DOHH2 (cell line): ENCODE measurements at regions not wholly inside any gene's neighbourhood (a gene's known extent, or its start where the extent isn't known, plus 50 kb on each side); places are given as distances from the start of the nearest gene placed in this dataset.

Experiments used
- H3F3A ChIP-seq: fragments of 200-600 bp; sonication (generic), shearing (Covaris generic); 2 replicates; pipeline ENCODE4 v1.6.0; 2016; ENCODE audit warnings: antibody characterized with exemption, mild to moderate bottlenecking; ENCODE audit not compliant: control insufficient read depth, insufficient read depth
- H3K27ac ChIP-seq: fragments of 200-600 bp; sonication (generic); 2 replicates; pipeline ENCODE4 v1.5.1; 2014; ENCODE audit warnings: low read depth, mild to moderate bottlenecking, low read length, moderate library complexity
- H3K27me3 ChIP-seq: fragments of 200-600 bp; sonication (generic); 2 replicates; pipeline ENCODE4 v1.6.1; 2014; ENCODE audit warnings: mild to moderate bottlenecking, low read length, mixed read lengths; ENCODE audit not compliant: control insufficient read depth
- H3K36me3 ChIP-seq: fragments of 200-600 bp; sonication (generic); 2 replicates; pipeline ENCODE4 v1.6.1; 2014; ENCODE audit warnings: mild to moderate bottlenecking, low read length, moderate library complexity, mixed read lengths; ENCODE audit not compliant: control insufficient read depth
- H3K4me1 ChIP-seq: fragments of 200-600 bp; sonication (generic); 2 replicates; pipeline ENCODE4 v1.6.1; 2014; ENCODE audit warnings: mild to moderate bottlenecking, low read length, mixed read lengths; ENCODE audit not compliant: control insufficient read depth
- H3K4me2 ChIP-seq: fragments of 200-600 bp; sonication (generic); 2 replicates; pipeline ENCODE4 v1.6.0; 2014; ENCODE audit warnings: mild to moderate bottlenecking, low read length, moderate library complexity
- H3K4me3 ChIP-seq: fragments of 200-600 bp; sonication (generic); 2 replicates; pipeline ENCODE4 v1.5.1; 2014; ENCODE audit warnings: mild to moderate bottlenecking, low read length, mixed read lengths
- H3K79me2 ChIP-seq: fragments of 200-600 bp; sonication (generic); 2 replicates; pipeline ENCODE4 v1.6.1; 2014; ENCODE audit warnings: mild to moderate bottlenecking, low read length, mixed read lengths; ENCODE audit not compliant: control insufficient read depth
- H3K9me2 ChIP-seq: fragments of 200-600 bp; sonication (generic); replicated peaks from 2 replicates; pipeline ENCODE4 v1.6.1; 2014; ENCODE audit warnings: mild to moderate bottlenecking, low read length, mixed read lengths; ENCODE audit not compliant: control insufficient read depth
- H3K9me3 ChIP-seq: fragments of 200-600 bp; sonication (generic); 2 replicates; pipeline ENCODE4 v1.6.1; 2014; ENCODE audit warnings: antibody characterized with exemption, low read length, mixed read lengths; ENCODE audit not compliant: control insufficient read depth, insufficient read depth
- H4K20me1 ChIP-seq: fragments of 200-600 bp; sonication (generic); 2 replicates; pipeline ENCODE4 v1.6.0; 2014; ENCODE audit warnings: low read depth, mild to moderate bottlenecking, antibody characterized with exemption, low read length, moderate library complexity; ENCODE audit not compliant: control insufficient read depth, insufficient read depth
- EZH2phosphoT487 ChIP-seq: fragments of 200-600 bp; sonication (generic); IDR thresholded peaks from 2 replicates; pipeline ENCODE4 v1.6.1; 2017; ENCODE audit warnings: borderline replicate concordance, mild to moderate bottlenecking, antibody characterized with exemption, low read length, moderate library complexity, mixed read lengths
- TF ChIP-seq, protein P1 (sequence below): fragments of 200-600 bp; sonication (generic); IDR thresholded peaks from one replicate; pipeline ENCODE4 v1.5.1; 2014; ENCODE audit warnings: antibody characterized with exemption, mild to moderate bottlenecking, low read depth, low read length; ENCODE audit not compliant: poor library complexity, severe bottlenecking

DNA sequence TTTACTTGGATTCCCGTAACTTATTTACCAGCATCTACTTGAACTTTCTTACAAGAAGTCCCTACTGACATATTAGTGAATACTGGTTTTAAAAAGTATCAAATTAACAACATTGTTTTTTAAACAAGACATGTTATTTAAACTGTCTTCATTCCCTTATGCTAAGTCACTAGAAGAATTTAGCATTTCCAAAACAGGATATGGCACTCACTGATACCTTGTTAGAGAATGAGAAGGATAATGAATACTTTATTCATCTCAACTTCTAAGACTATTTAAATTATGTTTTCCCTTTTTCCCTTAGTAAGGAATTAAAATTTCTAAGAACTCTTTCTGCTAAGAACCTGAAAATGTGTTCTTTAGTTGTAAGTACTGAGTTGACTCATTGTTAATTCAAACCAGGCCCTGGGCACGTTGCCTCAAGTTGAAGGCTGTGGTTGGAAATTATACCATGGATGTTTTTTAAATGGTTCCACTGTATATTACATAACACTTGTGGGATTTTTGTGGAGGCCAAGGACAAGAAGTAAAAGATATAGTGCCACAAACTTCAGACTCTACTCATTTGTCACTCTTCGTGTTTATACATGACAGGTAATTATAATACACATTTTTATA lies 219.0 kb upstream of the EDIL3 start:
- Histone ChIP-seq H3K4me3 (no peak overlapping the region), H3K9me3 (no peaks in the 10 kb centered on the region), H4K20me1 (no peaks in the 10 kb centered on the region), H3K27ac (no peak overlapping the region), H3K27me3 (no peaks in the 10 kb centered on the region), H3K9me2 (no peaks in the 10 kb centered on the region), H3K4me1 (no peaks in the 10 kb centered on the region), H3K79me2 (no peaks in the 10 kb centered on the region), H3K36me3 (no peaks in the 10 kb centered on the region), H3F3A (no peaks in the 10 kb centered on the region), H3K4me2 (no peak overlapping the region)
- TF ChIP-seq, protein P1, sequence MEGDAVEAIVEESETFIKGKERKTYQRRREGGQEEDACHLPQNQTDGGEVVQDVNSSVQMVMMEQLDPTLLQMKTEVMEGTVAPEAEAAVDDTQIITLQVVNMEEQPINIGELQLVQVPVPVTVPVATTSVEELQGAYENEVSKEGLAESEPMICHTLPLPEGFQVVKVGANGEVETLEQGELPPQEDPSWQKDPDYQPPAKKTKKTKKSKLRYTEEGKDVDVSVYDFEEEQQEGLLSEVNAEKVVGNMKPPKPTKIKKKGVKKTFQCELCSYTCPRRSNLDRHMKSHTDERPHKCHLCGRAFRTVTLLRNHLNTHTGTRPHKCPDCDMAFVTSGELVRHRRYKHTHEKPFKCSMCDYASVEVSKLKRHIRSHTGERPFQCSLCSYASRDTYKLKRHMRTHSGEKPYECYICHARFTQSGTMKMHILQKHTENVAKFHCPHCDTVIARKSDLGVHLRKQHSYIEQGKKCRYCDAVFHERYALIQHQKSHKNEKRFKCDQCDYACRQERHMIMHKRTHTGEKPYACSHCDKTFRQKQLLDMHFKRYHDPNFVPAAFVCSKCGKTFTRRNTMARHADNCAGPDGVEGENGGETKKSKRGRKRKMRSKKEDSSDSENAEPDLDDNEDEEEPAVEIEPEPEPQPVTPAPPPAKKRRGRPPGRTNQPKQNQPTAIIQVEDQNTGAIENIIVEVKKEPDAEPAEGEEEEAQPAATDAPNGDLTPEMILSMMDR = no peak
- no peak for TF ChIP-seq EZH2phosphoT487

DNA sequence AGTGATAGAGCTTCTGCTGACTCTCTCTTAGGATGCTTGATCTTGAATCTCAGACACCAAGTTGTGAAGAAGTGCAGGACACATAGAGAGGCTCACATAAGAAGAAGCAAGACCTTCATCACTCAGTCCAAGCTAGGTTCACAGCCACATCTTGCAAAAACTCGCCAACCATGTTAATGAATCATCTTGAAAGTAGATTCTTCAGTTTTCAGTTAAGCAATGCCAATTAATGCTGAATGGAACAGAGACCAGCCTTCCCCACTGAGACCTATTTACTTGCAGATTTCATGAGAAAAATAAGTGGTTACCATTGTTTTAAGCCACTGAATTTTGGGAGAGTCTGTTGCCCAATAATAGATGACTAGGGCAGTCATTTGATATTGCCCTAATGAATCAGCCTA lies 217.7 kb upstream of the EDIL3 start:
- Histone ChIP-seq H3K4me3 (no peak overlapping the region), H3K4me2 (no peak overlapping the region)
- no peak for TF ChIP-seq EZH2phosphoT487
- TF ChIP-seq, protein P1 = no peak

DNA sequence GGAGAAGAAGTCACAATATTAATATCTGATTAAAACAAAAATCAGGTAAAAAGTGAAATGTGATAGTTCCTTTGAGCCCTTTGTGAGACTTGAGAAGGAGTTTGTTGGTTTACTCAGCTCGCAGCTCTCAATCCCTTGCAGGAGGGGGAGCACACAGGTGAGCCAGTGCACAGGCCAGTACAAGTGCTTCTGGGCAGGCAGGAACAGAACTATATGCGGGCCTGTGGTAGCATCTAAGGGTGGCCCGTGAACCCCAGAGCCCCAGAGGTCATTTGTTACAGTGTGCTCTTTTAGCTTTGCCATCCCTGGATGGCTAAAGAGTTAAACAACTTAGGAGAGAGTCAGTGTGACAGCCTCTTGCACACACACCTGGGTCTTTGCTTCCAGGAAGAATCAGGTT lies 215.3 kb upstream of the EDIL3 start:
- Histone ChIP-seq H3K4me3 (no peak overlapping the region), H3K4me1 (no peaks in the 10 kb centered on the region), H3K27ac (no peak overlapping the region), H3K9me2 (no peaks in the 10 kb centered on the region), H4K20me1 (no peaks in the 10 kb centered on the region), H3K36me3 (no peaks in the 10 kb centered on the region), H3F3A (no peaks in the 10 kb centered on the region), H3K27me3 (no peaks in the 10 kb centered on the region), H3K9me3 (peaks cover 4% of the 10 kb centered on the region; the same call in 1 of the 2 replicates), H3K4me2 (no peak overlapping the region), H3K79me2 (no peaks in the 10 kb centered on the region)
- TF ChIP-seq, protein P1 = no peak
- TF ChIP-seq EZH2phosphoT487 = no peak

More for the DNA sequence above, 217.7 kb upstream of the EDIL3 start:
- no peaks in the 10 kb centered on the region for H3K36me3 ChIP-seq
- H3K27ac ChIP-seq = no peak overlapping the region
- no peaks in the 10 kb centered on the region for H3K27me3 ChIP-seq
- H3K79me2 ChIP-seq = no peaks in the 10 kb centered on the region
- no peaks in the 10 kb centered on the region for H3F3A ChIP-seq
- H4K20me1 ChIP-seq = no peaks in the 10 kb centered on the region
- H3K9me3 ChIP-seq = peaks cover 4% of the 10 kb centered on the region; the same call in 1 of the 2 replicates
- H3K9me2 ChIP-seq = no peaks in the 10 kb centered on the region
- H3K4me1 ChIP-seq = no peaks in the 10 kb centered on the region
